DND-41 (cell line): ENCODE measurements at regions not wholly inside any gene's neighbourhood (a gene's known extent, or its start where the extent isn't known, plus 50 kb on each side); places are given as distances from the start of the nearest gene placed in this dataset.
"Not testable (repeated sequence)": the region's sequence is repeated elsewhere in the genome, so short reads cannot be mapped to it uniquely, and the experiment has no call there.

Experiments used
- ATAC-seq: fragments of 200-7000 bp; cut with Tn5 transposase; 3 replicates; pipeline ENCODE4 v1.9.1; 2021; ENCODE audit warnings: low read depth; ENCODE audit not compliant: insufficient read depth
- DNase-seq: peaks from one replicate; pipeline ENCODE4 v3.0.0-alpha.2; 2020
- H2AFZ ChIP-seq: 2 replicates; pipeline ENCODE4 v1.6.0; 2012; ENCODE audit warnings: low read depth, low read length
- H3K27ac ChIP-seq: 2 replicates; pipeline ENCODE4 v1.5.1; 2012; ENCODE audit warnings: low read length, inconsistent platforms
- H3K27me3 ChIP-seq: fragments of 200-600 bp; sonication (generic); 2 replicates; pipeline ENCODE4 v1.6.0; 2012; ENCODE audit warnings: low read length, mild to moderate bottlenecking, inconsistent platforms; ENCODE audit not compliant: insufficient read depth, poor library complexity
- H3K36me3 ChIP-seq: 2 replicates; pipeline ENCODE4 v1.5.1; 2012; ENCODE audit warnings: low read length, inconsistent platforms; ENCODE audit not compliant: insufficient read depth
- H3K4me1 ChIP-seq: 2 replicates; pipeline ENCODE4 v1.5.1; 2012; ENCODE audit warnings: mild to moderate bottlenecking, low read length; ENCODE audit not compliant: insufficient read depth
- H3K4me2 ChIP-seq: 2 replicates; pipeline ENCODE4 v1.6.0; 2012; ENCODE audit warnings: mild to moderate bottlenecking, moderate library complexity, low read length, inconsistent platforms; ENCODE audit not compliant: insufficient read depth
- H3K4me3 ChIP-seq, 2 experiments: fragments of 200-600 bp in 1 of 2; shearing (Covaris generic) in 1 of 2; 2 replicates each; pipeline ENCODE4 v1.5.1; 2012 to 2016; ENCODE audit warnings: inconsistent platforms in 2 of 2, low read length in 2 of 2, mild to moderate bottlenecking in 2 of 2, low read depth in 1 of 2, moderate library complexity in 1 of 2
- H3K79me2 ChIP-seq: 2 replicates; pipeline ENCODE4 v1.6.0; 2012; ENCODE audit warnings: low read length, inconsistent platforms; ENCODE audit not compliant: insufficient read depth
- H3K9ac ChIP-seq: 2 replicates; pipeline ENCODE4 v1.6.0; 2012; ENCODE audit warnings: low read depth, mild to moderate bottlenecking, inconsistent platforms, low read length, moderate library complexity
- H3K9me3 ChIP-seq: 2 replicates; pipeline ENCODE4 v1.5.1; 2012; ENCODE audit warnings: low read length, moderate library complexity, mild to moderate bottlenecking, inconsistent platforms; ENCODE audit not compliant: insufficient read depth, severe bottlenecking
- H4K20me1 ChIP-seq: 2 replicates; pipeline ENCODE4 v1.6.0; 2012; ENCODE audit warnings: low read length; ENCODE audit not compliant: insufficient read depth
- CTCF ChIP-seq: IDR thresholded peaks from 2 replicates; pipeline ENCODE4 v1.5.1; 2012; ENCODE audit warnings: borderline replicate concordance, low read length, moderate library complexity, mild to moderate bottlenecking; ENCODE audit not compliant: poor library complexity, severe bottlenecking; ENCODE audit errors: extremely low read depth
- EZH2 ChIP-seq: IDR thresholded peaks from 3 replicates; pipeline ENCODE4 v1.6.1; 2012; ENCODE audit warnings: borderline replicate concordance, low read depth, mild to moderate bottlenecking, moderate library complexity, low read length, inconsistent platforms; ENCODE audit not compliant: severe bottlenecking

- no peak for DNase-seq
- no peaks in the 10 kb centered on the region for H3K27me3 ChIP-seq
- TF ChIP-seq CTCF (no peak), EZH2 (no peak)
- no peak for ATAC-seq
- H3K79me2 ChIP-seq = no peaks in the 10 kb centered on the region
- H2AFZ ChIP-seq = no peak overlapping the region
- no peaks in the 10 kb centered on the region for H3K9me3 ChIP-seq
- H3K4me1 ChIP-seq = no peaks in the 10 kb centered on the region
- H3K4me3 ChIP-seq = no peak overlapping the region
- no peak overlapping the region for H3K9ac ChIP-seq
- H3K36me3 ChIP-seq = no peaks in the 10 kb centered on the region
- H3K27ac ChIP-seq = no peak overlapping the region
- H3K4me2 ChIP-seq = no peak overlapping the region
- H4K20me1 ChIP-seq = no peaks in the 10 kb centered on the region
Measured at GRCh38 chr18:6525604-6526003, 110.9 kb upstream of the L3MBTL4 start.

DNA sequence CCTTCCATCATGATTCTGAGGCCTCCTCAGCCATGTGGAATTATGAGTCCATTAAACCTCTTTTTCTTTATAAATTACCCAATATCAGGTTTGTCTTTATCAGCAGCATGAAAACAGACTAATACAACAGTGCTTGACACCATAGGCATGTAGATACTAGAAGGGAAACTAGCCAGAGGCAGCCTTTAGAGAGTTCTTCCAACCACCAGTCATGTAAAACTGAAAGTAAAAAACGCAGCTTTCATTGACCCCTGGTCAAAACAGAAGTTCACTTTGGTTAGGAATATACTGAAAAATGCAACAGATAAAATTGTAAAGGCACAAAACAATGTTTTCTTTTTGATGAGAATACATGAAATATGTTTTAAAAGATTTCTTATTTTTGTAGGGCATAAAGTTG lies 122.8 kb upstream of the L3MBTL4 start:
- no peak overlapping the region for H3K9ac ChIP-seq
- DNase-seq = no peak
- no peaks in the 10 kb centered on the region for H3K79me2 ChIP-seq
- no peak for ATAC-seq
- TF ChIP-seq CTCF (no peak), EZH2 (no peak)
- H3K4me1 ChIP-seq = no peaks in the 10 kb centered on the region
- no peaks in the 10 kb centered on the region for H4K20me1 ChIP-seq
- H2AFZ ChIP-seq = no peak overlapping the region
- H3K4me2 ChIP-seq = no peak overlapping the region
- H3K4me3 ChIP-seq = no peak overlapping the region
- H3K27ac ChIP-seq = no peak overlapping the region
- no peaks in the 10 kb centered on the region for H3K27me3 ChIP-seq
- H3K36me3 ChIP-seq = no peaks in the 10 kb centered on the region
- peaks cover under 1% of the 10 kb centered on the region for H3K9me3 ChIP-seq

- not testable (repeated sequence) for H3K36me3 ChIP-seq, H3K4me3 ChIP-seq, H3K9ac ChIP-seq, ATAC-seq, H3K79me2 ChIP-seq, H3K9me3 ChIP-seq, H4K20me1 ChIP-seq, H2AFZ ChIP-seq, H3K27me3 ChIP-seq, H3K4me1 ChIP-seq, H3K27ac ChIP-seq, H3K4me2 ChIP-seq, DNase-seq
- TF ChIP-seq CTCF = peak; percentile 11
Measured at GRCh38 chr18:6541131-6541679, 126.5 kb upstream of the L3MBTL4 start.

DNA sequence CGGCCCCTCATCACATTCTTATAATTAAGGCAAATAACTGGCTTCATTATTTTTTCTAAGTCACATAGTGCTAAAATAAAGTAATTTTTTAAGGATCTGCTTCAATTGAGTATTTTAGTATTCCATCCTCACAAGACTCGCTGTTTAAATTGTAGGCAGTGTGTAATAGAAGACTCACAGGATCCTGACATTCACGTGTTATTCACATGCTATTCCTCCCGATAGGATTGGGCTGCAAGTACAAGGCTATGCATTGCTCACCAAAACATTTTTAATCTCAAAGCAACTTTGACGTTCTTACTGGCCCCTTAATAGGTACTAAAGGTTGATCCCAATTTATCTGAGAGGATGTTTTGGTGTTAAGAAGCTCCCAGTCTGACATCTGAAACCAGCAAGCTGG lies 127.6 kb upstream of the L3MBTL4 start:
- ATAC-seq = no peak
- Histone ChIP-seq H3K27ac (no peak overlapping the region), H3K36me3 (no peaks in the 10 kb centered on the region), H3K79me2 (no peaks in the 10 kb centered on the region), H3K9ac (no peak overlapping the region), H3K4me2 (no peak overlapping the region), H3K9me3 (no peaks in the 10 kb centered on the region), H3K27me3 (no peaks in the 10 kb centered on the region), H3K4me1 (no peaks in the 10 kb centered on the region), H3K4me3 (no peak overlapping the region), H2AFZ (no peak overlapping the region), H4K20me1 (no peaks in the 10 kb centered on the region)
- no peak for DNase-seq
- TF ChIP-seq CTCF (no peak), EZH2 (no peak)
